ENCODE measurements at regions not wholly inside any gene's neighbourhood (a gene's known extent, or its start where the extent isn't known, plus 50 kb on each side); places are given as distances from the start of the nearest gene placed in this dataset.

DNA sequence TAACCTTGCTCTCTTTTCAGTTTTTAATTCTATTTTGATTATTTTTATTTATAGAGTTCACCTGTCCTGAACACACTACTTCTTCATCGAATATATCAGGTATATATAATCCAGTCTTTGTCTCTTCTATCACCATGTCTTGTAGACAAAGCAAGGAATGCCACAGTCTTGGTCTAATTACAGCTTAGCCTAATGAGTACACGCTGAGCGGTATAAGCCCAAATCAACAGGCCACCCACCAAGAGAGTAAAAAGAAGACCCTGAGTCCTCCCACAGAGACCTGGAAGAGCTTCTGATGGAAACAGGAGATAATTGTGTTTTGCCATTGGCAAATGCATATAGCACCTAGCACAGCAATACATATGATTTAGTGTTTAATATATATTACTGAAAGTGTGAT, 68.7 kb upstream of the TCF21 start:
- peaks cover 7% of the 10 kb centered on the region for H3K9me3 ChIP-seq (ENCODE audit: control insufficient read depth, low read length)
- Mint-ChIP-seq H3K36me3 (ENCODE audit: low read depth) (no peaks in the 10 kb centered on the region), H3K27ac (no peak overlapping the region), H3K4me3 (no peak overlapping the region), H3K27me3 (ENCODE audit: insufficient read depth) (peaks cover 6% of the 10 kb centered on the region), H3K9me3 (peaks cover 5% of the 10 kb centered on the region), H3K4me1 (peaks cover 13% of the 10 kb centered on the region)
- no peaks in the 10 kb centered on the region for H3K36me3 ChIP-seq (ENCODE audit: control insufficient read depth, insufficient read depth, low read length)
- no peaks in the 10 kb centered on the region for H3K4me1 ChIP-seq (ENCODE audit: control insufficient read depth, insufficient read depth, low read length)
- no peak for DNase-seq
- H3K27ac ChIP-seq (ENCODE audit: low read depth, low read length) = no peak overlapping the region
- H3K27me3 ChIP-seq (ENCODE audit: control insufficient read depth, insufficient read depth, low read length, poor library complexity, severe bottlenecking) = peaks cover 60% of the 10 kb centered on the region
- no peak overlapping the region for H3K9ac ChIP-seq (ENCODE audit: extremely low read depth, low read length, poor library complexity, severe bottlenecking)
- 62% methylated on average over 3 of the region's 3 CpGs; no CpG with 5 or more reads in 1 of the 2 experiments for WGBS, 2 experiments (ENCODE audit: insufficient coverage in 1 of 2, insufficient read length in 1 of 2)
- no peak overlapping the region for H3K4me3 ChIP-seq (ENCODE audit: low read length)
- no peak for TF ChIP-seq CTCF (conservative IDR thresholded peaks at IDR 0.05)

DNA sequence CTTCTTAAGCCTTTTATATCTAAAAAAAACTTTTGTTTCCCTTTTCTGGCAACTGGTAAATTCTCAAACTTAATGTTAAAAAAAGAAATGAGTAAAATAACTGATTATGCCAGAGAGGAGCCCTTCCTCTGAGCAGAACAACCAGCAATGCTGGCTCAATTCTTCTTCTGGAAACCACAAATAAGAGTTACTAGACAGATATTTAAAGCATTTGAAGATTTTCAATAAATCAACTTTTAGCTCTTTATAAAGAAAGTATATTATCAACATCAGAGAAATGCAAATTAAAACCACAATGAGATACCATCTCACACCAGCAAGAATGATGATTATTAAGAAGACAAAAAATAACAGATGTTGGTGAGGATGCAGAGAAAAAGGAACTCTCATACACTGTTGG, 61.1 kb upstream of the TCF21 start:
- H3K9me3 Mint-ChIP-seq = no peaks in the 10 kb centered on the region
- no peak for DNase-seq
- TF ChIP-seq CTCF (conservative IDR thresholded peaks at IDR 0.05) = no peak

GRCh38 chr6:133833949-133834359, 55.0 kb upstream of the TCF21 start:
- Histone ChIP-seq H3K9me3 (ENCODE audit: control insufficient read depth, low read length) (no peaks in the 10 kb centered on the region), H3K36me3 (ENCODE audit: control insufficient read depth, insufficient read depth, low read length) (no peaks in the 10 kb centered on the region), H3K4me1 (ENCODE audit: control insufficient read depth, insufficient read depth, low read length) (no peaks in the 10 kb centered on the region), H3K27me3 (ENCODE audit: control insufficient read depth, insufficient read depth, low read length, poor library complexity, severe bottlenecking) (peaks cover 5% of the 10 kb centered on the region), H3K4me3 (ENCODE audit: low read length) (no peak overlapping the region), H3K9ac (ENCODE audit: extremely low read depth, low read length, poor library complexity, severe bottlenecking) (no peak overlapping the region), H3K27ac (ENCODE audit: low read depth, low read length) (no peak overlapping the region)
- Mint-ChIP-seq H3K27ac (no peak overlapping the region), H3K4me1 (peaks cover 8% of the 10 kb centered on the region), H3K27me3 (ENCODE audit: insufficient read depth) (peaks cover 3% of the 10 kb centered on the region), H3K9me3 (no peaks in the 10 kb centered on the region), H3K4me3 (no peak overlapping the region), H3K36me3 (ENCODE audit: low read depth) (no peaks in the 10 kb centered on the region)
- WGBS, 2 experiments (ENCODE audit: insufficient coverage in 1 of 2, insufficient read length in 1 of 2) = 87 to 94% methylated on average over 3 of the region's 3 CpGs
- no peak for TF ChIP-seq CTCF (conservative IDR thresholded peaks at IDR 0.05)
- DNase-seq = no peak

More for the DNA sequence above, 61.1 kb upstream of the TCF21 start:
- H3K27me3 ChIP-seq (ENCODE audit: control insufficient read depth, insufficient read depth, low read length, poor library complexity, severe bottlenecking) = peaks cover 8% of the 10 kb centered on the region
- H3K9me3 ChIP-seq (ENCODE audit: control insufficient read depth, low read length) = no peaks in the 10 kb centered on the region
- Mint-ChIP-seq H3K4me1 (no peaks in the 10 kb centered on the region), H3K27me3 (ENCODE audit: insufficient read depth) (peaks cover 3% of the 10 kb centered on the region), H3K4me3 (no peak overlapping the region), H3K27ac (no peak overlapping the region), H3K36me3 (ENCODE audit: low read depth) (no peaks in the 10 kb centered on the region)
- no peaks in the 10 kb centered on the region for H3K4me1 ChIP-seq (ENCODE audit: control insufficient read depth, insufficient read depth, low read length)
- no peak overlapping the region for H3K4me3 ChIP-seq (ENCODE audit: low read length)
- H3K36me3 ChIP-seq (ENCODE audit: control insufficient read depth, insufficient read depth, low read length) = no peaks in the 10 kb centered on the region
- no peak overlapping the region for H3K27ac ChIP-seq (ENCODE audit: low read depth, low read length)
- no peak overlapping the region for H3K9ac ChIP-seq (ENCODE audit: extremely low read depth, low read length, poor library complexity, severe bottlenecking)

Data from endodermal cell (in vitro differentiated cells).